WTC11 (cell line): ENCODE measurements at regions not wholly inside any gene's neighbourhood (a gene's known extent, or its start where the extent isn't known, plus 50 kb on each side); places are given as distances from the start of the nearest gene placed in this dataset.

Experiments
- ERG ChIP-seq: fragments of 250-450 bp; sonication (Bioruptor Pico); IDR thresholded peaks from 2 replicates; pipeline ENCODE4 v1.8.0; 2021; ENCODE audit warnings: mild to moderate bottlenecking
- SP1 ChIP-seq: sonication (generic); formaldehyde crosslinking; conservative IDR thresholded peaks from 2 replicates; pipeline ENCODE4 v1.8.1; 2022; ENCODE audit warnings: missing genetic modification reagents
- USF2 ChIP-seq: sonication (generic); formaldehyde crosslinking; IDR thresholded peaks from 2 replicates; pipeline ENCODE4 v1.8.1; 2023; ENCODE audit warnings: mild to moderate bottlenecking, missing genetic modification reagents, moderate library complexity
- ZNF121 ChIP-seq: sonication (generic); formaldehyde crosslinking; IDR thresholded peaks from 2 replicates; pipeline ENCODE4 v1.8.0; 2023; ENCODE audit warnings: missing genetic modification reagents
- ZNF317 ChIP-seq: sonication (generic); formaldehyde crosslinking; IDR thresholded peaks from 2 replicates; pipeline ENCODE4 v1.8.1; 2023; ENCODE audit warnings: low read depth, mild to moderate bottlenecking, moderate library complexity, missing genetic modification reagents, borderline replicate concordance
- ZNF396 ChIP-seq: fragments of 250-450 bp; sonication (Bioruptor Pico); IDR thresholded peaks from 2 replicates; pipeline ENCODE4 v1.8.0; 2021; ENCODE audit warnings: mild to moderate bottlenecking, moderate library complexity, borderline replicate concordance
- ZNF416 ChIP-seq: fragments of 250-450 bp; sonication (Bioruptor Pico); IDR thresholded peaks from 2 replicates; pipeline ENCODE4 v1.9.0; 2021; ENCODE audit warnings: mild to moderate bottlenecking, inconsistent platforms
- TF ChIP-seq, protein P1 (sequence below): fragments of 200-600 bp; IDR thresholded peaks from 2 replicates; pipeline ENCODE4 v1.8.0; 2022; ENCODE audit warnings: antibody characterized with exemption
- TF ChIP-seq, protein P2 (sequence below): sonication (generic); formaldehyde crosslinking; IDR thresholded peaks from 2 replicates; pipeline ENCODE4 v1.8.1; 2022; ENCODE audit warnings: low read depth, missing genetic modification reagents, borderline replicate concordance

DNA sequence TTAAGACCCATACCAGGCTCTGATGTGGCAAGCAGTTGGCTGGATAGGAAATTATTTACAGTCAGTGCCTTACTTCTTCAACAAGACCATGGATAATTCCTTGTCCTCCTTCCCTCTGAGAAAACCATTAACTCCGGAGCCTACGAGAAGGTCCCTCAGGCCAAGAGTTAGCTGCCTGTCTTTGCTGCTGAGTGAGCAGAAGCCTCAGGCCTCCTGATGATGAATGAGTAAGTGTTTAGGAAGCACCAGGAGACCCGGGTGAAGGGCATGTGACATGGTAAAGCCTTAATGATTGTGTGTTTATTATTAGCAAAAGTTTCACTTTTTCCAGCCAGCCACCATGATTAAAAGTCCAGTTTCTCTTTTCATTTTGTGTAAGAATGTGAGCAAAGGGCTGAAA lies 174.9 kb upstream of the TOPAZ1 start:
- TF ChIP-seq, protein P1, sequence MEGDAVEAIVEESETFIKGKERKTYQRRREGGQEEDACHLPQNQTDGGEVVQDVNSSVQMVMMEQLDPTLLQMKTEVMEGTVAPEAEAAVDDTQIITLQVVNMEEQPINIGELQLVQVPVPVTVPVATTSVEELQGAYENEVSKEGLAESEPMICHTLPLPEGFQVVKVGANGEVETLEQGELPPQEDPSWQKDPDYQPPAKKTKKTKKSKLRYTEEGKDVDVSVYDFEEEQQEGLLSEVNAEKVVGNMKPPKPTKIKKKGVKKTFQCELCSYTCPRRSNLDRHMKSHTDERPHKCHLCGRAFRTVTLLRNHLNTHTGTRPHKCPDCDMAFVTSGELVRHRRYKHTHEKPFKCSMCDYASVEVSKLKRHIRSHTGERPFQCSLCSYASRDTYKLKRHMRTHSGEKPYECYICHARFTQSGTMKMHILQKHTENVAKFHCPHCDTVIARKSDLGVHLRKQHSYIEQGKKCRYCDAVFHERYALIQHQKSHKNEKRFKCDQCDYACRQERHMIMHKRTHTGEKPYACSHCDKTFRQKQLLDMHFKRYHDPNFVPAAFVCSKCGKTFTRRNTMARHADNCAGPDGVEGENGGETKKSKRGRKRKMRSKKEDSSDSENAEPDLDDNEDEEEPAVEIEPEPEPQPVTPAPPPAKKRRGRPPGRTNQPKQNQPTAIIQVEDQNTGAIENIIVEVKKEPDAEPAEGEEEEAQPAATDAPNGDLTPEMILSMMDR: no peak
- TF ChIP-seq ZNF317 (CRISPR knock-in tag): no peak
- no peak for TF ChIP-seq SP1
- TF ChIP-seq, protein P2, sequence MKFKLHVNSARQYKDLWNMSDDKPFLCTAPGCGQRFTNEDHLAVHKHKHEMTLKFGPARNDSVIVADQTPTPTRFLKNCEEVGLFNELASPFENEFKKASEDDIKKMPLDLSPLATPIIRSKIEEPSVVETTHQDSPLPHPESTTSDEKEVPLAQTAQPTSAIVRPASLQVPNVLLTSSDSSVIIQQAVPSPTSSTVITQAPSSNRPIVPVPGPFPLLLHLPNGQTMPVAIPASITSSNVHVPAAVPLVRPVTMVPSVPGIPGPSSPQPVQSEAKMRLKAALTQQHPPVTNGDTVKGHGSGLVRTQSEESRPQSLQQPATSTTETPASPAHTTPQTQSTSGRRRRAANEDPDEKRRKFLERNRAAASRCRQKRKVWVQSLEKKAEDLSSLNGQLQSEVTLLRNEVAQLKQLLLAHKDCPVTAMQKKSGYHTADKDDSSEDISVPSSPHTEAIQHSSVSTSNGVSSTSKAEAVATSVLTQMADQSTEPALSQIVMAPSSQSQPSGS (CRISPR knock-in tag): no peak
- no peak for TF ChIP-seq ZNF121 (CRISPR knock-in tag)
- TF ChIP-seq ZNF416 (CRISPR knock-in tag): no peak
- no peak for TF ChIP-seq USF2 (CRISPR knock-in tag)
- no peak for TF ChIP-seq ERG (CRISPR knock-in tag)
- no peak for TF ChIP-seq ZNF396
